Activated gamma-delta T cell treated with Interleukin-2 at 50 U/mL for 16 hours (primary cell): ENCODE measurements at regions not wholly inside any gene's neighbourhood (a gene's known extent, or its start where the extent isn't known, plus 50 kb on each side); places are given as distances from the start of the nearest gene placed in this dataset.
"Not testable (repeated sequence)": the region's sequence is repeated elsewhere in the genome, so short reads cannot be mapped to it uniquely, and the experiment has no call there.

ENCODE experiments used
- DNase-seq: peaks from one replicate; pipeline ENCODE4 v3.0.0-alpha.2; 2020

- no peak for DNase-seq
Measured at GRCh38 chr6:56799989-56800388, 154.9 kb upstream of the BEND6 start.

- DNase-seq: no peak
Measured at GRCh38 chr6:56798163-56798562, 155.5 kb upstream of the DST start.

- no peak for DNase-seq
Measured at GRCh38 chr6:56796196-56796532, 153.5 kb upstream of the DST start.

DNA sequence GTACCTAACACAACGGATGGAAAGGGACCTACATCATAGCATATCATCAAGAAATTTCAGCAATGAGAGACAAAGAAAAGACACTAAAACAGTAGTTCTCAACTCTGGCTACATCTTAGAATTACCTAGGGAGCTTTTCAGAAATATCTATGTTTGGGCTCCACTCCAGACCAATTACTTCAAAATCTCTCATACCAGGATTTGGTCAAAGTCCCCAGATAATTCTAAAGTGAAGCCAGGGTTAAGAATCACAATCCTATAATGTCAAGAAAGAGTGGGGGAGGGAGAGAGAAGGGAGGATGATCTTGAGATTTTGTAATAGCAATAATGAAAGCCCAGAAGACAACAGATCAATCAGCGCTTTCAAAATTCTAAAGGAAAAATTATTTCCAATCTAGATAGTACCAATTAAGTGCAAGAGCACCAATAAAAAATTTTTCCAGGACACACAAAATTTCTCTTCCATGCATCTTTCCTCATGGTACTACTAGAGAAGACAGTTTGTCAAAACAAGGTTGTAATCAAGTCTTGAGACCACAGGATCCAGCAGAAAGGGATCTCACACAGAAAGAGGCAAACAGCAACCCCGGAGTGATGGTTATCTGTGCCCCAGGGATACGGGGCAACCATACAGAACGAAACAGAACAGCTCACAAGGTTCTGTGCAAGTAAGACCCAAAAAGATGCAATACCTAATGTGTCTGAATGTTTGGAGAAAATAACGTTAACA is 152.9 kb upstream of the DST start:
- DNase-seq: no peak

- no peak for DNase-seq
Measured at GRCh38 chr6:56794421-56794820, 151.7 kb upstream of the DST start.

DNA sequence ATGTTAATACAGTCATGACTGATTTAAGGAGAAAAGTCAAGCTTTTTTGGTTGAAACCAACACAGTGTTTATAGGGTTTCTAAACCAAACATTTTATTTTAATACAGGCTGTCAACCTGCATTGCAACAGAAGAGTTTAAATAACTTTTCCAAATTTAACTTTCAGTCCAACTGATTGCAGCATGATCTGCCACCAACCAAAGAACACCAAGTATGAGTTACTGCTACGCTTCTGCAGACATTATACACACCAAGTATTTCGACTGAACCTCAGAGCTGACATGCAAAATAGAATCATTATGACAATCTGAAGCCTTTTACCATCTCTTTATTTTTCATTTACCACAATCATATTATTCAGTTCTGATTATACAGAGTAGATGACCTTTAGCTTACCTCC is 151.2 kb upstream of the DST start:
- DNase-seq: no peak

- no peak for DNase-seq
Measured at GRCh38 chr6:56790414-56790813, 147.7 kb upstream of the DST start.

GRCh38 chr6:56789879-56790278 is 147.2 kb upstream of the DST start:
- DNase-seq: no peak

DNA sequence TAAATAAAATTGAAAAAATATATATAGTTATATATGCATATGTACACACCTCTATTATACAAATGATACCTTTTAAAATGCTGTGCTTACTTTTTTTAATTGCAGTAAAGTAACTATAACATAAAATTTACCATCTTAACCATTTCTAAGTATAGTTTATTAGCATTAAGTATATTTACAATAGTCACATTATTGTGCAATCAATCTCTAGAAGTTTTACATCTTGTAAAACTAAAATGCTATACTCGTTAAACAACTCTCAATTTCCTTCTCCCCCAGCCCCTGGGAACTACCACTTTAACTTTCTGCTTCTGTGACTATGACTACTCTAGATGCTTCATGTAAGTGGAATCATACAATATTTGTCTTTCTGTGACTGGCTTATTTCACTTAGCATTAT is 146.7 kb upstream of the DST start:
- DNase-seq: no peak

GRCh38 chr6:56787209-56787608 is 144.5 kb upstream of the DST start:
- no peak for DNase-seq

- no peak for DNase-seq
Measured at GRCh38 chr6:56786256-56786655, 143.6 kb upstream of the DST start.

DNA sequence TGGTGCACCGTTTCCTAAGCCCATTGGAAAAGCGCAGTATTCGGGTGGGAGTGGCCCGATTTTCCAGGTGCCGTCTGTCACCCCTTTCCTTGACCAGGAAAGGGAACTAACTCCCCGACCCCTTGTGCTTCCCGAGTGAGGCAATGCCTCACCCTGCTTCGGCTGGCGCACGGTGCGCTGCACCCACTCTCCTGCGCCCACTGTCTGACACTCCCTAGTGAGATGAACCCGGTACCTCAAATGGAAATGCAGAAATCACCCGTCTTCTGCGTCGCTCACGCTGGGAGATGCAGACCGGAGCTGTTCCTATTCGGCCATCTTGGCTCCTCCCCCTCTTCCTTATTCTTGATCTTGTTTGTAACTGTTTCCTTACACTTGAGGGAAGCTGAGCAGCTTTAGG is 142.8 kb upstream of the DST start:
- not testable (repeated sequence) for DNase-seq

GRCh38 chr6:56780109-56780508 is 137.4 kb upstream of the DST start:
- not testable (repeated sequence) for DNase-seq

GRCh38 chr6:56778503-56778902 is 135.8 kb upstream of the DST start:
- not testable (repeated sequence) for DNase-seq

- no peak for DNase-seq
Measured at GRCh38 chr6:56775498-56776166, 132.9 kb upstream of the DST start.

- no peak for DNase-seq
Measured at GRCh38 chr6:56772737-56773184, 130.1 kb upstream of the DST start.

- no peak for DNase-seq
Measured at GRCh38 chr6:56771929-56772607, 129.4 kb upstream of the DST start.

- DNase-seq: no peak
Measured at GRCh38 chr6:56771189-56771588, 128.5 kb upstream of the DST start.

GRCh38 chr6:56770011-56770520 is 127.4 kb upstream of the DST start:
- DNase-seq: no peak

DNA sequence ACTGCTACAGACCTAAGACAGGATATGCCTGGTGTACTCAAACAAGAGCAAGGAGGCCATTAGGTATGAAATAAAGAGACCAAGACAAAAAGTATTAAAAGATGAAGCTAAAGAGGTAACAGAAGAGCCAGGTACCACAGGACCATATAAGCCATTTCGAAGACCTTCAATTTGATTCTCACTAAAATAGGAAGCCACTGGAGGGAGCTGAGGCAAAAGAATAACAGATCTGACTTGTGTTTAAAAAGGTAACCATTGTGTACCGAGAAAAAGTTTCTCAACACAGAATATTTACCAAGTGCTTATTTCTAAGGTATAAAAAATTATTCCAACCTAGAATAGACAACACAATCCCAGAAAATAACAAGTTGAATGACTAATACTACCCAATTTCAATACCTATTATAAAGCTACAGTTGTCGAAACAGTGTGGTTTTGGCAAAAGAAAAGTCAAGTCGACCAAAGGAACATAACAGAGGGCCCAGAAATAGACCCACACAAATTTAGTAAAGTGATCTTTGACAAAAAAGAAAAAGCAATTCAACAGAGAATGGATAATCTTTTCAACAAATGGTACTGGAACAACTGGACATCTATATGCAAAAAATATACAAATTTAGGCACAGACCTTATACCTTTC is 125.3 kb upstream of the DST start:
- DNase-seq: no peak

- DNase-seq: no peak
Measured at GRCh38 chr6:56767435-56767834, 124.7 kb upstream of the DST start.

DNA sequence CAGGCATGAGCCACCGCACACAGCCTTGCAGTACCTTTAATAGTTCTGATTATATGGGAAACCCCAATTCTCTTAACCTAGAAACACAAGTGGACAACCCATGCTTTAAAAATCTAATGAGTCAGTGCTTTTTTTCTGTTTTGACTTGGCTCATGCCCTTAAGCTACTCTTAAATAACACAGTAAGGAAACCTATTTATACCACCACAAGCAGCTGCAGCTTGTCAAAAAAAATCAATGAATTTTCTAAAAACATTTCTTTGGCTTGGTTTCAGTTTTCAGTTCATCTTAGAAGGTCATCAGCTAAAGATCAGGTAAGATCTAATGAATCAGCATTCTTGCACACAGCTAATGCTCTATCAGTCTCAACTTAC is 124.1 kb upstream of the DST start:
- no peak for DNase-seq

GRCh38 chr6:56766139-56766805 is 123.6 kb upstream of the DST start:
- no peak for DNase-seq
